SK-N-SH (cell line): ENCODE measurements at regions not wholly inside any gene's neighbourhood (a gene's known extent, or its start where the extent isn't known, plus 50 kb on each side); places are given as distances from the start of the nearest gene placed in this dataset.

Source experiments
- CTCF ChIA-PET: fragments of 300-600, 350-600 bp; formaldehyde crosslinking; extraction: SDS; loops from one replicate; lab custom pipeline; 2021; lab: Yijun Ruan, JAX
- POLR2A ChIA-PET: fragments of 350-600 bp; sonication (Branson Sonifier 250); formaldehyde crosslinking; extraction: SDS; loops from one replicate; lab custom pipeline; 2020; ENCODE audit warnings: antibody characterized with exemption, inconsistent platforms; lab: Yijun Ruan, JAX
- DNase-seq: peaks from one replicate; pipeline ENCODE4 v3.0.0; 2012
- H2AFZ ChIP-seq: fragments of 200-600 bp; sonication (generic); 2 replicates; pipeline ENCODE4 v1.8.1; 2016; ENCODE audit warnings: antibody characterized with exemption, mild to moderate bottlenecking, low read depth
- H3F3A ChIP-seq: fragments of 200-600 bp; sonication (generic); replicated peaks from 2 replicates; pipeline ENCODE3; 2016; ENCODE audit warnings: antibody characterized with exemption, mild to moderate bottlenecking; ENCODE audit not compliant: insufficient read depth
- H3K27ac ChIP-seq, 2 experiments: fragments of 200-500 bp in 1 of 2; fragments of 200-600 bp in 1 of 2; sonication (Bioruptor generic) in 1 of 2; sonication (generic), shearing (Covaris generic) in 1 of 2; 2 replicates each; pipeline versions ENCODE4 v1.5.1 to v1.6.1; 2014 to 2016; ENCODE audit warnings: low read depth in 2 of 2, inconsistent platforms in 1 of 2, low read length in 1 of 2, mild to moderate bottlenecking in 1 of 2, mixed read lengths in 1 of 2
- H3K27me3 ChIP-seq: fragments of 200-600 bp; sonication (generic), shearing (Covaris generic); 2 replicates; pipeline ENCODE4 v1.6.1; 2016; ENCODE audit warnings: mixed run types; ENCODE audit not compliant: insufficient read depth
- H3K36me3 ChIP-seq, 2 experiments: fragments of 200-500 bp in 1 of 2; fragments of 200-600 bp in 1 of 2; sonication (Bioruptor generic) in 1 of 2; sonication (generic) in 1 of 2; replicated peaks in 1 of 2; 2 replicates each; pipeline versions ENCODE3 to v1.5.1; 2014 to 2016; ENCODE audit warnings: low read length in 1 of 2, mild to moderate bottlenecking in 1 of 2; ENCODE audit not compliant: insufficient read depth in 2 of 2, control insufficient read depth in 1 of 2
- H3K4me1 ChIP-seq, 2 experiments: fragments of 200-500 bp in 1 of 2; fragments of 200-600 bp in 1 of 2; sonication (Bioruptor generic) in 1 of 2; sonication (generic), shearing (Covaris generic) in 1 of 2; 2 replicates each; pipeline versions ENCODE4 v1.5.1 to v1.6.1; 2014 to 2016; ENCODE audit warnings: low read depth in 1 of 2, low read length in 1 of 2, mixed run types in 1 of 2; ENCODE audit not compliant: insufficient read depth in 2 of 2, control insufficient read depth in 1 of 2
- H3K4me2 ChIP-seq: fragments of 200-600 bp; sonication (generic), shearing (Covaris generic); 2 replicates; pipeline ENCODE4 v1.6.1; 2017; ENCODE audit warnings: mixed run types
- H3K4me3 ChIP-seq, 2 experiments: fragments of 200-500 bp in 1 of 2; fragments of 200-600 bp in 1 of 2; sonication (Bioruptor generic) in 1 of 2; sonication (generic), shearing (Covaris generic) in 1 of 2; 2 replicates each; pipeline versions ENCODE4 v1.5.1 to v1.8.1; 2014 to 2016; ENCODE audit warnings: low read depth in 2 of 2, inconsistent platforms in 1 of 2, low read length in 1 of 2, mild to moderate bottlenecking in 1 of 2, mixed read lengths in 1 of 2, moderate library complexity in 1 of 2
- H3K79me2 ChIP-seq: fragments of 200-600 bp; sonication (generic); 2 replicates; pipeline ENCODE4 v1.8.1; 2017; ENCODE audit warnings: mild to moderate bottlenecking; ENCODE audit not compliant: insufficient read depth
- H3K9ac ChIP-seq: fragments of 200-600 bp; sonication (generic); 2 replicates; pipeline ENCODE4 v1.6.1; 2017; ENCODE audit warnings: mixed run types
- H3K9me2 ChIP-seq: fragments of 200-600 bp; sonication (generic); 2 replicates; pipeline ENCODE4 v1.6.1; 2017; ENCODE audit warnings: mixed run types
- H3K9me3 ChIP-seq: fragments of 200-600 bp; sonication (generic); 2 replicates; pipeline ENCODE4 v1.6.1; 2017; ENCODE audit warnings: mixed run types, mild to moderate bottlenecking, moderate library complexity
- H4K20me1 ChIP-seq: fragments of 200-600 bp; sonication (generic); 2 replicates; pipeline ENCODE4 v1.6.1; 2017; ENCODE audit warnings: mild to moderate bottlenecking, mixed run types; ENCODE audit not compliant: insufficient read depth
- FOSL2 ChIP-seq: IDR thresholded peaks from 2 replicates; pipeline ENCODE4 v1.4.0; 2012; ENCODE audit warnings: low read depth, mild to moderate bottlenecking, moderate library complexity, borderline replicate concordance
- MEF2A ChIP-seq: IDR thresholded peaks from 2 replicates; pipeline ENCODE4 v1.4.0; 2012; ENCODE audit warnings: low read depth, borderline replicate concordance
- MXI1 ChIP-seq: IDR thresholded peaks from 2 replicates; pipeline ENCODE4 v1.6.1; 2012; ENCODE audit warnings: mild to moderate bottlenecking, low read depth, low read length, improper control_type of control experiment
- NFIC ChIP-seq: IDR thresholded peaks from 2 replicates; pipeline ENCODE4 v1.4.0; 2012; ENCODE audit warnings: borderline replicate concordance
- POLR2AphosphoS5 ChIP-seq: IDR thresholded peaks from 2 replicates; pipeline ENCODE4 v1.6.1; 2012; ENCODE audit warnings: low read depth, low read length
- RAD21 ChIP-seq: IDR thresholded peaks from 2 replicates; pipeline ENCODE4 v1.6.1; 2012; ENCODE audit warnings: mild to moderate bottlenecking, low read length
- SIN3A ChIP-seq: IDR thresholded peaks from 2 replicates; pipeline ENCODE4 v1.6.1; 2012; ENCODE audit warnings: low read depth, mild to moderate bottlenecking, low read length, moderate library complexity, borderline replicate concordance
- TCF12 ChIP-seq: IDR thresholded peaks from 2 replicates; pipeline ENCODE4 v1.4.0; 2012
- WGBS: methylation state at CpG from one replicate; pipeline ENCODE4 v1.1.6; 2017; ENCODE audit warnings: low lambda C conversion rate; 5-methylcytosine and 5-hydroxymethylcytosine counted together
- TF ChIP-seq, protein P1 (sequence below): IDR thresholded peaks from 2 replicates; pipeline ENCODE4 v1.4.0; 2012; ENCODE audit warnings: low read depth, borderline replicate concordance
- TF ChIP-seq, protein P2 (sequence below): IDR thresholded peaks from 2 replicates; pipeline ENCODE4; 2012
- TF ChIP-seq, protein P3 (sequence below): fragments of 150-350 bp; IDR thresholded peaks from 2 replicates; pipeline ENCODE4 v1.6.1; 2016; ENCODE audit warnings: mild to moderate bottlenecking, low read depth, low read length

DNA sequence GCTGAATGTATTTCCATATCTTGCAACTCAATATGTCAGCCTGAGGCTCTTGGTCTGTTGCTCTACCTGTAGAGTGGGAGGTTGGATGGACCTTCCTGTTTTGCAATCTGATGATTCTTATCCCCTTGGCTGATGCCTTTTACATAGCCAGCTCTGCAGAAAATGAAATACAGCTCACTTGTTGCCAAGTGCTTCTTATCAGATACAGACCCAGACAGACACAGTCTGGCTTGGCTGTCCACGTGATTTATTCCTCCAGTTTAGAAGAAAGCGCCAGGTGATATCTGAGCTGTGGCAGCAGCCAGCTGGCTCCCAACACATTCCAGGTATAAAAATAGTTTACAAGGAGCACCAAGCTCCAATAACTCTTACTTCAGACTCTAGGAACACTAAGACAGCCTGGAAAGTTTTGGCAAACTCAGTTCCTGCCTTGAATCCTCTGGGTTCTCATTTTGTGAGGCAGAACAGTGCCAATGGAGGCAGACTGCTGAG, 479.2 kb upstream of the USP24 start (continued):
- TF ChIP-seq, protein P1, sequence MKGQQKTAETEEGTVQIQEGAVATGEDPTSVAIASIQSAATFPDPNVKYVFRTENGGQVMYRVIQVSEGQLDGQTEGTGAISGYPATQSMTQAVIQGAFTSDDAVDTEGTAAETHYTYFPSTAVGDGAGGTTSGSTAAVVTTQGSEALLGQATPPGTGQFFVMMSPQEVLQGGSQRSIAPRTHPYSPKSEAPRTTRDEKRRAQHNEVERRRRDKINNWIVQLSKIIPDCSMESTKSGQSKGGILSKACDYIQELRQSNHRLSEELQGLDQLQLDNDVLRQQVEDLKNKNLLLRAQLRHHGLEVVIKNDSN, result peak; percentile 77; the same call in 1 of the 2 replicates
- TF ChIP-seq TCF12 (peak; percentile 86), NFIC (peak; percentile 83), FOSL2 (no peak), RAD21 (peak; percentile 26; the same call in 1 of the 2 replicates), POLR2AphosphoS5 (peak; percentile 62; the same call in 1 of the 2 replicates)
- TF ChIP-seq, protein P2, sequence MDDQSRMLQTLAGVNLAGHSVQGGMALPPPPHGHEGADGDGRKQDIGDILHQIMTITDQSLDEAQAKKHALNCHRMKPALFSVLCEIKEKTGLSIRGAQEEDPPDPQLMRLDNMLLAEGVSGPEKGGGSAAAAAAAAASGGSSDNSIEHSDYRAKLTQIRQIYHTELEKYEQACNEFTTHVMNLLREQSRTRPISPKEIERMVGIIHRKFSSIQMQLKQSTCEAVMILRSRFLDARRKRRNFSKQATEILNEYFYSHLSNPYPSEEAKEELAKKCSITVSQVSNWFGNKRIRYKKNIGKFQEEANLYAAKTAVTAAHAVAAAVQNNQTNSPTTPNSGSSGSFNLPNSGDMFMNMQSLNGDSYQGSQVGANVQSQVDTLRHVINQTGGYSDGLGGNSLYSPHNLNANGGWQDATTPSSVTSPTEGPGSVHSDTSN, result peak; percentile 80
- TF ChIP-seq, protein P3, sequence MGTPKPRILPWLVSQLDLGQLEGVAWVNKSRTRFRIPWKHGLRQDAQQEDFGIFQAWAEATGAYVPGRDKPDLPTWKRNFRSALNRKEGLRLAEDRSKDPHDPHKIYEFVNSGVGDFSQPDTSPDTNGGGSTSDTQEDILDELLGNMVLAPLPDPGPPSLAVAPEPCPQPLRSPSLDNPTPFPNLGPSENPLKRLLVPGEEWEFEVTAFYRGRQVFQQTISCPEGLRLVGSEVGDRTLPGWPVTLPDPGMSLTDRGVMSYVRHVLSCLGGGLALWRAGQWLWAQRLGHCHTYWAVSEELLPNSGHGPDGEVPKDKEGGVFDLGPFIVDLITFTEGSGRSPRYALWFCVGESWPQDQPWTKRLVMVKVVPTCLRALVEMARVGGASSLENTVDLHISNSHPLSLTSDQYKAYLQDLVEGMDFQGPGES, result no peak
- TF ChIP-seq, all 33 proteins: peak for 20

DNA sequence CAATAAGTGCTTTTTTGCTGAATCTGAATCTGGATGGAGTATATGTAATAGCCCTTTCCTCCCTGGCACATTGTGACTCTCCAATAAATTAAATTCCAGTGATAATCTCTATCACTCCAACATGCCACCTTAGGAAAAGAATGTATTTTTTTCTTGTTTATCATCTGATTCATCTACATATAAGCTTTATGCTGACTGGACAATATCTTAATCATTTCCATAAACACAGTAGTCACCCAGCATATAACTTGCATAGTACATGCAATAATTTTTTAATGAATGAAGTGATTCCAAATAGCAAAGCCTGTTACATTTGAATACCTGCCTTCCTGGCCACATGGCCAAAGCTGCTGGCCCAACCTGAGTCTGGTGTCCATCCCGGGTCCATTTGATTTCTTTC, 477.6 kb upstream of the USP24 start:
- H3K79me2 ChIP-seq, result no peaks in the 10 kb centered on the region
- 76% methylated on average over 1 of the region's 1 CpG for WGBS
- no peaks in the 10 kb centered on the region for H3K27me3 ChIP-seq
- peak overlapping the region in 1 of 2 experiments; percentile 100; a peak in 2 of 4 replicates for H3K27ac ChIP-seq
- ChIA-PET CTCF (interaction anchor here (1.1 to 1.2 kb wide), 2 partner anchors 318 to 886 kb away, joined by 3 read pairs; no protein-coding TSS in a partner anchor), POLR2A (interaction anchor here (2.1 kb wide), 1 partner anchor 52 kb away, joined by 7 read pairs; no protein-coding TSS in a partner anchor)
- no peak for TF ChIP-seq SIN3A
- TF ChIP-seq, protein P3, result no peak
- no peak for TF ChIP-seq MEF2A
- no peak for TF ChIP-seq MXI1
- no peak for TF ChIP-seq POLR2AphosphoS5
- H3K36me3 ChIP-seq, result no peaks in the 10 kb centered on the region
- peaks cover 20 to 54% of the 10 kb centered on the region in 2 experiments; a peak in 2 of 4 replicates for H3K4me1 ChIP-seq
- no peaks in the 10 kb centered on the region for H4K20me1 ChIP-seq
- no peak overlapping the region for H3K4me2 ChIP-seq
- no peak for DNase-seq
- no peaks in the 10 kb centered on the region for H3K9me3 ChIP-seq
- H2AFZ ChIP-seq, result no peak overlapping the region
- H3K4me3 ChIP-seq, result no peak overlapping the region
- H3K9me2 ChIP-seq, result no peaks in the 10 kb centered on the region
- H3F3A ChIP-seq, result peaks cover 16% of the 10 kb centered on the region
- H3K9ac ChIP-seq, result no peak overlapping the region
